ENCODE measurements at regions not wholly inside any gene's neighbourhood (a gene's known extent, or its start where the extent isn't known, plus 50 kb on each side); places are given as distances from the start of the nearest gene placed in this dataset.

DNA sequence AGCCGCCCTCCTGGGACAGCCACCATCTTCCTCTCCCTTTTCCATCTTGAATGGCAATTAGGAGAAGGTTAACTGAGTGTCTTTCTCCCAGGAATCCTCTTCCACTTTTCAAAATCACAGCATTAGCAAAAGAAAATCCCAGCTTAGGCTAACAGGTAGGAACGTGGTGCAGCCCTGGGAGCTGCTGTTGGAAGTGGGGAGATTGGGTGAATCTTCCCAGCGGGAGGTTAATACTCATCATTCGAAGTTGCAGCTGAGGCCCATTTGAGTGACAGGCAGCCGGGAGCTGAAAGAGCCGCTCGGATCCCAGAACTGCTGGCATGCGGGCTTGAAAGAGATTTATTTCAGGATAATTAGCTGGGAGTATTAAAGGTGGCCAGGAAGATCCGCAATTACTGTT, 306.0 kb downstream of the BCL11A start:
- no peak for DNase-seq (ENCODE audit: insufficient read length, low spot score)
- no peak for FAIRE-seq
- no peak for TF ChIP-seq CTCF (IDR thresholded peaks at IDR 0.05; ENCODE audit: insufficient read depth, missing control alignments)

- TF ChIP-seq CTCF (IDR thresholded peaks at IDR 0.05; ENCODE audit: insufficient read depth, missing control alignments) = no peak
- no peak for FAIRE-seq
- no peak for DNase-seq (ENCODE audit: insufficient read length, low spot score)
These were observed 306.9 kb downstream of the BCL11A start for GRCh38 chr2:60246583-60246982.

DNA sequence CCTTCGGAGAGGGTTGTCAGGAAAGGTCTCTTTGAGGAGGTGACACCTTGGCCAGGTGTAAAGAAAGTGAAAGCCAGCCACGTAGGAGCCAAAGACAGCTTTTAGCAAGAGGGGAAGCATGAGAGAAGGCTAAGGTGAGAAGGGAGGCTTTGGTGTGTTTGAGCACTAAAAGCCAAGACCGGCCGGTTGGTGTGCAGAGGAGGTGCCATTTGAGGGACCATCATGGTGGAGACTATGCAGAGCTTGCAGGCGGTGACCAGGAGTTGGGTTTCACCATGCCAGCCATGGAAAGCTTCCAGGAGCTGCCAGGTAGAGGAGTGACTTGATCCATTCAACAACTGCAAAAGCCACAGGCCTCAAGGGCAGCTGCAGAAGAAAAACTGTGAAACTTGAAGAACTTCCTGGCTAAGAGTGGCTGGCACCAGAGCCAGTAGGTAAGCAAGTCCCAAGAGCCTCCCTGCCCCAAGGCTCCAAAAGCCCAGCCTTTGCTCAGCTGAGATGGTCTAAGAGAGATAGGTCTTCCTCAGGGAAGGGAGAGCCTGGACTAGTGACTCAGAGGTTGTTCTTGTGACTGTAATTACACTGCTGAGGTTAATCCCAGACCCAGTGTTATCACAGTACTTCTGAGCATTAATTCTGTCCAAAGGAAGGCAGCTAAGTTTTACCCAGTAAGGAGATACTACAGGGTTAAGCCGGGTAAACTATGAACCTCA, 319.0 kb downstream of the BCL11A start:
- FAIRE-seq (no peak), DNase-seq (ENCODE audit: insufficient read length, low spot score) (no peak)
- TF ChIP-seq CTCF (IDR thresholded peaks at IDR 0.05; ENCODE audit: insufficient read depth, missing control alignments) = no peak

DNA sequence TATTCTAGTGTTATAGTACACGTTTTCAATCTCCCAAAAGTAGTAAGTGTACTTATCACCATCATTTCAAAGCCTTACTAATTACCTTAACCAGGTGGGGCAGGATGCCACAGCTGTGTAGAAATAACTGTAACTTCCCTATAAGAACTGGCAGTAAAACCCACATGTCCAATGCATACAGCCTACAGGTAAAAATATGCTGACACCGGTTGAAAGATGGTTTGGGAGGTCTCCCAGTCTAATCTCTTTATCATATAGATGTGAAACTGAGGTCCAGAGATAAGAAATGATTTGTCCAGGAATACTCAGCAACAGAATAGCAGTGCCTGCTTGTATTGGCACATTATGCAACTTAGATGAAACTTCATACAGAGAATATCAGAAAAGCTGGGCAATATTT, 322.9 kb downstream of the BCL11A start:
- DNase-seq (ENCODE audit: insufficient read length, low spot score) (no peak), FAIRE-seq (no peak)

GRCh38 chr2:60230037-60230436, 323.4 kb downstream of the BCL11A start:
- no peak for DNase-seq (ENCODE audit: insufficient read length, low spot score)
- no peak for TF ChIP-seq CTCF (IDR thresholded peaks at IDR 0.05; ENCODE audit: insufficient read depth, missing control alignments)
- FAIRE-seq = no peak

More for the DNA sequence above, 322.9 kb downstream of the BCL11A start:
- no peak for TF ChIP-seq CTCF (IDR thresholded peaks at IDR 0.05; ENCODE audit: insufficient read depth, missing control alignments)

- FAIRE-seq = no peak
- no peak for TF ChIP-seq CTCF (IDR thresholded peaks at IDR 0.05; ENCODE audit: insufficient read depth, missing control alignments)
These were observed 326.5 kb downstream of the BCL11A start for GRCh38 chr2:60226943-60227342.

GRCh38 chr2:60226191-60226590, 327.3 kb downstream of the BCL11A start:
- no peak for DNase-seq (ENCODE audit: insufficient read length, low spot score)
- no peak for FAIRE-seq
- no peak for TF ChIP-seq CTCF (IDR thresholded peaks at IDR 0.05; ENCODE audit: insufficient read depth, missing control alignments)

More at GRCh38 chr2:60226943-60227342, 326.5 kb downstream of the BCL11A start:
- DNase-seq (ENCODE audit: insufficient read length, low spot score) = no peak
